Brain microvascular endothelial cell (primary cell): ENCODE measurements at regions not wholly inside any gene's neighbourhood (a gene's known extent, or its start where the extent isn't known, plus 50 kb on each side); places are given as distances from the start of the nearest gene placed in this dataset.

Experiments
- DNase-seq: peaks from one replicate; pipeline ENCODE4 v3.0.0-alpha.2; 2020
- H3K27ac ChIP-seq: fragments of 250-450 bp; sonication (Bioruptor Pico); 2 replicates; pipeline ENCODE4 v1.5.1; 2020; ENCODE audit warnings: mild to moderate bottlenecking, moderate library complexity
- H3K27me3 ChIP-seq: fragments of 250-450 bp; sonication (Bioruptor Pico); replicated peaks from 2 replicates; pipeline ENCODE4 v1.5.1; 2020; ENCODE audit warnings: mild to moderate bottlenecking
- H3K36me3 ChIP-seq: fragments of 250-450 bp; sonication (Bioruptor Pico); replicated peaks from 2 replicates; pipeline ENCODE4 v1.5.1; 2020; ENCODE audit warnings: mild to moderate bottlenecking
- H3K4me3 ChIP-seq: 2 replicates; pipeline ENCODE4 v1.5.1; 2011; ENCODE audit warnings: low read depth, mild to moderate bottlenecking, control low read depth, low read length, moderate library complexity
- in situ Hi-C: cut with HindIII; loops from 2 replicates; pipeline ENCODE4 v1.10.0; 2017; ENCODE audit warnings: low sequenced_read_pairs, low pct_ligation_motif_present
- TF ChIP-seq, protein P1 (sequence below): IDR thresholded peaks from 2 replicates; pipeline ENCODE4 v1.5.1; 2011; ENCODE audit warnings: low read depth, mild to moderate bottlenecking, moderate library complexity, low read length, control low read depth, inconsistent platforms; ENCODE audit errors: missing control alignments

DNA sequence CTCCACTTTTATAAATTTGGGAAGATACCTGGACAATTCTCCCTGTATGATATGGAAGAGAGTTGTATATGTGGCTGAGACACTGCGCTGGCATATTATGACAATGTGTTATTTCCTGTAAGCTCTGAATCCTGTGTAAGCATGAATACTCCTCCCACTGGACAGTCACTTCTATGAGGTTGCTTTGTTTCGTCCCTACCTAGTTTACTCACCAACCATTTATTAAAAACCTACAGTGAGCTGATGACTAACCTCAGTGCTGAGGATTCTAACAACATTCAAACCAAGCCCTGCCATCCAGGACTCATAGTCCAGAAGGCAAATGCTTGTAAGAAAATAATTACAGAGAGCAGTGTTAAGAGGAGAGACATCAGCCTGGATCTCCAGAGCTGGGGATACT is 1632.9 kb upstream of the TENM3 start:
- H3K27me3 ChIP-seq: no peaks in the 10 kb centered on the region
- in situ Hi-C loops: no loop called here
- H3K27ac ChIP-seq: no peak overlapping the region
- H3K4me3 ChIP-seq: no peak overlapping the region
- TF ChIP-seq, protein P1, sequence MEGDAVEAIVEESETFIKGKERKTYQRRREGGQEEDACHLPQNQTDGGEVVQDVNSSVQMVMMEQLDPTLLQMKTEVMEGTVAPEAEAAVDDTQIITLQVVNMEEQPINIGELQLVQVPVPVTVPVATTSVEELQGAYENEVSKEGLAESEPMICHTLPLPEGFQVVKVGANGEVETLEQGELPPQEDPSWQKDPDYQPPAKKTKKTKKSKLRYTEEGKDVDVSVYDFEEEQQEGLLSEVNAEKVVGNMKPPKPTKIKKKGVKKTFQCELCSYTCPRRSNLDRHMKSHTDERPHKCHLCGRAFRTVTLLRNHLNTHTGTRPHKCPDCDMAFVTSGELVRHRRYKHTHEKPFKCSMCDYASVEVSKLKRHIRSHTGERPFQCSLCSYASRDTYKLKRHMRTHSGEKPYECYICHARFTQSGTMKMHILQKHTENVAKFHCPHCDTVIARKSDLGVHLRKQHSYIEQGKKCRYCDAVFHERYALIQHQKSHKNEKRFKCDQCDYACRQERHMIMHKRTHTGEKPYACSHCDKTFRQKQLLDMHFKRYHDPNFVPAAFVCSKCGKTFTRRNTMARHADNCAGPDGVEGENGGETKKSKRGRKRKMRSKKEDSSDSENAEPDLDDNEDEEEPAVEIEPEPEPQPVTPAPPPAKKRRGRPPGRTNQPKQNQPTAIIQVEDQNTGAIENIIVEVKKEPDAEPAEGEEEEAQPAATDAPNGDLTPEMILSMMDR: no peak
- DNase-seq: no peak
- no peaks in the 10 kb centered on the region for H3K36me3 ChIP-seq

DNA sequence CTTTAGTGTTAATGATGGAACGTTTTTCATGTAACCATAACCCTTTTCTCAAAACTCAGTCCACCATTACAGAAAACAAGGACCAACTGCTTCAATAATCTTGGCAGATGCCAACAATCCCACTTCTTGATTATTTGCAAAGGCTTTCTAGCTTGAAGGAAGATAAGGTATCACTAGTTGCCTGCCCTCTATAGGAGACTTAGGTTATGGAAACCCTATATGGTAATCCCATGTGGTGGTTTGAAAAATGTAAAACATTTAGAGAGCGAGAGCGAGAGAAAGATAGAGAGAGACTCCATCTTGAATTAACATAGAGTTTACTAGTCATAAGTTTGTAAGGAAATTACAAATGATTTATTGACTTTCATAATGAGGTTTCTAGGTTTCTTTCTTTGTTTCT is 1627.5 kb upstream of the TENM3 start:
- H3K27me3 ChIP-seq: no peaks in the 10 kb centered on the region
- in situ Hi-C loops: no loop called here
- TF ChIP-seq, protein P1: no peak
- no peaks in the 10 kb centered on the region for H3K36me3 ChIP-seq
- H3K27ac ChIP-seq: no peak overlapping the region
- no peak overlapping the region for H3K4me3 ChIP-seq
- DNase-seq: no peak

GRCh38 chr4:180617196-180617595 is 1626.0 kb upstream of the TENM3 start:
- Histone ChIP-seq H3K27ac (no peak overlapping the region), H3K4me3 (no peak overlapping the region), H3K27me3 (no peaks in the 10 kb centered on the region), H3K36me3 (no peaks in the 10 kb centered on the region)
- TF ChIP-seq, protein P1: no peak
- in situ Hi-C loops: no loop called here
- DNase-seq: no peak

DNA sequence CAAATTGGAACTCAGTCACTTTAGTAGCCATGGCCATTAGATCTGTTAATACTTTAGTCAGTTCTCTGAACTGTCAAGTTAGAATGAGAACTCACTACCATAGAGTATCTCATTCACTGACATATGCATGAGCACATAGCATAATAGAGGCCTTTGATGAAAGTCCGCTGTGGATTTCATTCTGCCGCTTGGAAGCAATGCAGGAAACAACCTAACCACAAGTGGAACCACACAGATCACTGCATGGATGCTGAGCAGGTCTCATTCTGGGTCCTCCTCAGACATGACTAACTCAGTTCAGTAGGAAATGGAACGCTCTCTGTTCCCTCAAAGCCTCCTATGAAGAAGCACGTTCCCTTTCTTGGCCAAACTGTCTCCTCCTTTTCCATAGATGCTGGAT is 1624.8 kb upstream of the TENM3 start:
- in situ Hi-C loops: no loop called here
- DNase-seq: no peak

DNA sequence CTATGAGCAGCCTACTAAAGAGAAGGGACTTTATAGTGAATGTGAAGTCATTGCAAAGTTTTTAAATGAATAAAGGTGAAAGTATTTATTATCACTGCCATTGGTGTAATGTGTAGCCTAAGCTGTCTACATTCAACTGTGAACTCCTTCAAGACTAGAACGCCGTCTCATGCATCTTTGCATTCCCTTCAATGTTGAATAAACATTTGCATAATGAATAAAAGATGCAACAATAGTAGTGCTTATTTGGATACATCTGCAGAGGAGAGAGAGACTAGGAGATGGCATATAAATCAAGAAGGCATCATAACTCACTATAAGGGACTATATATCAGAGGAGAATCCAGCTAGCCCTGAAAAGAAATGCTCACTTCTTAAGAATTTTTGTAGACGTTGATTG is 1623.8 kb upstream of the TENM3 start:
- in situ Hi-C loops: no loop called here

More for the DNA sequence above, 1624.8 kb upstream of the TENM3 start:
- H3K27me3 ChIP-seq: no peaks in the 10 kb centered on the region
- no peak overlapping the region for H3K4me3 ChIP-seq
- no peaks in the 10 kb centered on the region for H3K36me3 ChIP-seq
- H3K27ac ChIP-seq: no peak overlapping the region
- TF ChIP-seq, protein P1: no peak

GRCh38 chr4:180622254-180622653 is 1620.9 kb upstream of the TENM3 start:
- in situ Hi-C loops: no loop called here
- Histone ChIP-seq H3K27me3 (no peaks in the 10 kb centered on the region), H3K27ac (no peak overlapping the region), H3K4me3 (no peak overlapping the region), H3K36me3 (no peaks in the 10 kb centered on the region)
- TF ChIP-seq, protein P1: no peak
- DNase-seq: no peak

More for the DNA sequence above, 1623.8 kb upstream of the TENM3 start:
- no peak for DNase-seq
- no peaks in the 10 kb centered on the region for H3K27me3 ChIP-seq
- no peaks in the 10 kb centered on the region for H3K36me3 ChIP-seq
- TF ChIP-seq, protein P1: no peak
- H3K27ac ChIP-seq: no peak overlapping the region
- no peak overlapping the region for H3K4me3 ChIP-seq
